ENCODE measurements at regions not wholly inside any gene's neighbourhood (a gene's known extent, or its start where the extent isn't known, plus 50 kb on each side); places are given as distances from the start of the nearest gene placed in this dataset.

DNA sequence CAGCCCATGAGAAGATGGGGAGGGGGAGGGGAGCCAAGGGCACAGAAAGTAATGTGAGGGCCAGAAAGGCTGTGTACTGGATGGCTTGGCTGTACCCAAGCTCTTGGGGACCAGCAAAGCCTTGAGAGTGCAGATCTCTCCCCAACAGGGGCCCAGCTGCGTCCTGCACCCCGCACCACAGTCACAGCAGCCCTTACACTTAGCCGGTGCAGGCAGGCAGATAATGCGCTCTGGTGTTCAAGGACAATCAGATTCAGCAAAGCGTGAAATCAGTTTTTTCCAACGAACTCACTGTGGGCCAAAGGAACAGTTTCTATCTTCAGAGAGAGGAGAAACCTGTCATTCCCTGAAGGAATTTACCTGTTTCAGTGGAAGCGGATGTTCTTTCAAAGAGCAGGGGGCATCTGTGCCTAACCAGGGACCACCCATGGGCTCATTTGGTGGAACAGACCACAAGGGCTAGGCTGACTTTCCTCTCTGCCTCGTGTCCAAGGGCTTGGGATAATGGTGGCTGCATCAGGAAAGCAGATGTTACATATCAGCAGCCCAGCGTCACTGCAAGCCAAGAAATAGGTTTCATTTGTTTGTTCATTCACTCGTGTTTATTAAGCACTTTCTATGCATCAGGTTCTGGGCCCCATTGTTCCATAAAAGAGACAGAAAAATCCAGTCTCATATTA is 81.2 kb upstream of the SPON1 start:
- TF ChIP-seq POLR2A (IDR thresholded peaks at IDR 0.05): no peak
- TF ChIP-seq POLR2AphosphoS5 (IDR thresholded peaks at IDR 0.05): no peak
